WI38 (cell line): ENCODE measurements at regions not wholly inside any gene's neighbourhood (a gene's known extent, or its start where the extent isn't known, plus 50 kb on each side); places are given as distances from the start of the nearest gene placed in this dataset.

Experiments used
- H3K4me3 ChIP-seq: 2 replicates; pipeline ENCODE4 v1.5.1; 2011; ENCODE audit warnings: low read depth, mild to moderate bottlenecking, control low read depth, low read length
- TF ChIP-seq, protein P1 (sequence below): IDR thresholded peaks from 2 replicates; pipeline ENCODE4 v1.5.1; 2012; ENCODE audit warnings: low read depth, mild to moderate bottlenecking, control low read depth, low read length

DNA sequence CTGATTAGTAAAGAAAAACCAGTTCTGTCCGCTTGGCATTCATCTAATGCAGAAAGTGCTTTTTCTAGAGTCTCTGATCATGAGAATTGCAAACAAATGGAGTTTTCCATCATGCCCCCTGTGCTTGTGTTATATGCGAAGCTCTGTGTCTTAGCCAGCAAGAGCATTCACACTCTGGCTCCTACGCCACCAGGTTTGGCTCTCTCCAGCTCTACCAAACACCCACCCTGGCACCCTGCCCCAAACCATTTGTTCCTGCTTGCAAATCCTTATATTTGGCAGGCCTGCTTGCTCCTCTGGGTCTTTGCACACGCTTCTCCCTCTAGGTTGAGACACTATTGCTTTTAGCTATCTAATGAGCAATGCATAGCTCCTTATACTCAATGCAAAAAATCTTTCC is 204.1 kb upstream of the CYRIA start:
- TF ChIP-seq, protein P1, sequence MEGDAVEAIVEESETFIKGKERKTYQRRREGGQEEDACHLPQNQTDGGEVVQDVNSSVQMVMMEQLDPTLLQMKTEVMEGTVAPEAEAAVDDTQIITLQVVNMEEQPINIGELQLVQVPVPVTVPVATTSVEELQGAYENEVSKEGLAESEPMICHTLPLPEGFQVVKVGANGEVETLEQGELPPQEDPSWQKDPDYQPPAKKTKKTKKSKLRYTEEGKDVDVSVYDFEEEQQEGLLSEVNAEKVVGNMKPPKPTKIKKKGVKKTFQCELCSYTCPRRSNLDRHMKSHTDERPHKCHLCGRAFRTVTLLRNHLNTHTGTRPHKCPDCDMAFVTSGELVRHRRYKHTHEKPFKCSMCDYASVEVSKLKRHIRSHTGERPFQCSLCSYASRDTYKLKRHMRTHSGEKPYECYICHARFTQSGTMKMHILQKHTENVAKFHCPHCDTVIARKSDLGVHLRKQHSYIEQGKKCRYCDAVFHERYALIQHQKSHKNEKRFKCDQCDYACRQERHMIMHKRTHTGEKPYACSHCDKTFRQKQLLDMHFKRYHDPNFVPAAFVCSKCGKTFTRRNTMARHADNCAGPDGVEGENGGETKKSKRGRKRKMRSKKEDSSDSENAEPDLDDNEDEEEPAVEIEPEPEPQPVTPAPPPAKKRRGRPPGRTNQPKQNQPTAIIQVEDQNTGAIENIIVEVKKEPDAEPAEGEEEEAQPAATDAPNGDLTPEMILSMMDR, result no peak
- H3K4me3 ChIP-seq, result no peak overlapping the region

DNA sequence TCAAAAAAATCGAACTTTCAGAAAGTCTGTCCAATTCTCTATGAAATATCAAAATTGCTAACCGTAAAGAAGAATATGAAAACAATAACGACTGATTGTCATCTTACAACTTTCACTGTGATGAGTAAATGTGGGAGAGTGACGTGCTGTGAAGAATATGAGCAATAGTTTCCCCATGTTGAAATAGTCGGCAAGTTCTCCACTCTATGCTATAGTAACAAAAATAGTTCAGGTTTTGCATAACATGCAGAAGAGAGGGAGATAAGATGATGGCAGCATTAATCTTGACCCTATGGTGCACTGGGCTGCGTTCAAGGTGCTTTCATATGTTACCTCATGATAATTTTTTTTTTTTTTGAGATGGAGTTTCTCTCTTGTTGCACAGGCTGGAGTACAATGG is 196.8 kb upstream of the CYRIA start:
- TF ChIP-seq, protein P1, result no peak
- no peak overlapping the region for H3K4me3 ChIP-seq

DNA sequence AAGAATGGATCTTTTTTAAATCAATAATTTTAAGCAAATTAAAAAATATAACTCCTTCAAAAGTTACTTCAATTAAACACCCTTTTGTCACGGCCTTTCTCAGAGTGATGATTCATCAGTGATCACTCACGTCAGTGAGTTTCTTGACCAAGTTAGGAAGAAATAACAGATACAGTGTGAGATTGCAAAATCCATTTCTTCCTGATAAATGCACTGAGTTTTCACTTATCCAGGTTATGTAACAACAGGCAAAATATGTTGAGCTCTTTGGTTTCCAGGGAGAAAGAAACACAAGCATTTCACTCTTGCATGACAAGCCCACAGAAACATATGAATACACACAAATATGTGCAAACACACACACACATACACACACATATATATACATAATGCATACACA is 195.9 kb upstream of the CYRIA start:
- TF ChIP-seq, protein P1, result no peak
- no peak overlapping the region for H3K4me3 ChIP-seq

DNA sequence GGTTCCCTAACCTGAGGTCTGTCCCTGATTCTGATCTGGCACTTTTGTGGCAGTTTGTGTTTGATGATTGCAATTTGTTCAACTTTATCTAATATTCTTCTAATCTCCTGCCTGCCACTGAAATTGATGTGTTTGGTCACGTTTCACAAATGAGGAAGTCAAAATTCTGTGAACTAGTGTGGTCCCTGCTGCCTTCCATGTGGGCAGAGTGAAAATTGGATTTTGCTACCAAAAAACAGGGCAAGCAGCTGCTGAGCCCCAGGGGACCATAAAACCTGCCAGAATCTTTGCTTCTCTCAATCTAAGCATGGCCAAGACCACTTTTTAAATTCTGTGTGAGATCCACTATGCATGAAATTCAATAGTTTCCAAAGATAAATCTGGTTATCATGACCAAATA is 195.5 kb upstream of the CYRIA start:
- H3K4me3 ChIP-seq, result no peak overlapping the region
- TF ChIP-seq, protein P1, result no peak

DNA sequence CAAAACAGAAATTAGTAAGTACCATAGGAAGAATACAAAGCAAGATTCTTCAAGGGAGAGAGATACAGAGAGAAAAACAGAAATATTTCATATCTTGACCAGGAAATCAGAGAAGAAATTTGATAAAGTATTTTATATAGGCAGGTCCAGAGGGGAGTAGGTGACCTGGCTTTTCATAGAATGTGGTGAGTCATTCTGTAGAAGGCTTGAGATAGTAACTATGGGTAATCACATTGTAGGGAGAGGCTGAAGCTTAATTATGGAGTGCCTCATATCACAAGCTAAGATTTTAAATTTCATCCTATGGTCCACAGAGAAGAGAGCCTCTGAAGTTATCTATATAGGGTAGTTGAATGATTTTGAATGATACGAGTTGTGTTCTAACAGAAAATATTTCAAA is 195.0 kb upstream of the CYRIA start:
- TF ChIP-seq, protein P1, result no peak

DNA sequence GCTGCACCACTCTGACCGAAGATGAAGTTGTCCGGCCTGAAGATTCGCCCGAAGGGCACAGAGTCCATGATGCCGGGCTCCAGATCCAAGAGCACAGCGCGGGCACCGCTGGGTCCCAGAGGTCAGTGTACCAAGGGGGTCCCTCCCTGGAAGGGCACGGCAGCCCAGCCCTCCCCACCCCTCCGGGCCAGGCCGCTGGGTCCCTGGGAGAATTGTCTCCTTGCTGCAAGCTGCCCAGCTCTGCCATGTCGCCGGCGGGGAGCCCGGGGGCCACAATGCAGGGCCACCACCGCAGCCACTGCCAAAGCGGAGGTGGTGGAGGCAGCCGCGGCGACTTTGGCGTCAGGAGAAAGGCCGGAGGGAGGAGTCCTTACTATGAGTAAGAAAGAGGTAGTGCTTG is 189.5 kb upstream of the CYRIA start:
- TF ChIP-seq, protein P1, result no peak
- H3K4me3 ChIP-seq, result no peak overlapping the region

More for the DNA sequence above, 195.0 kb upstream of the CYRIA start:
- no peak overlapping the region for H3K4me3 ChIP-seq

DNA sequence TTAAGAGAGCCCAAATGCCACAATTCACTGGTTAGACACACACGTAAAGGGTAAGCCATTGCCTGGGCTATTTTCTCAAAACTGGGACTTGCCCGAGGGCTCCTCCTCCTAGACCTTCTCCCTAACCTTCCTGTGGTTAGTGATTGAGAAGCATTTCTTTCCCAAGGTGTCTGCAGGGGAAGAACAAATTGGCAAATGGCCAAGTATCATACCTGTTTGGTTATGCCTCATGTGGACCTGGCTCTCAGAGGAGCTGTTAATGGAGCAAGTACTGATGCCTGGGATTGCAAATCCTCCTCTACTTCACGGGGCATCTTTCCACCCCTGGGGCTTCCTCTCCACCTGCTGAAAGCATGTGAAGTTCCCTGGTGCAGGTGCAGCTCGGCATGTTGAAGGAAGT is 187.5 kb upstream of the CYRIA start:
- TF ChIP-seq, protein P1, result no peak

More for the DNA sequence above, 187.5 kb upstream of the CYRIA start:
- no peak overlapping the region for H3K4me3 ChIP-seq
